Endothelial cell of umbilical vein (primary cell): ENCODE measurements at regions not wholly inside any gene's neighbourhood (a gene's known extent, or its start where the extent isn't known, plus 50 kb on each side); places are given as distances from the start of the nearest gene placed in this dataset.

Experiments used
- BruUV-seq: library from RNA; stranded (reverse); fragments of 400-500 nt; replicated peaks from 2 replicates; lab custom pipeline; 2021; lab: Mats Ljungman, UMichigan
- CTCF ChIA-PET: fragments of 300-600, 350-600 bp; sonication (Branson Sonifier 250); formaldehyde crosslinking; loops from one replicate; lab custom pipeline; 2021; ENCODE audit warnings: antibody characterized with exemption, inconsistent platforms; lab: Charles Lee
- POLR2A ChIA-PET: fragments of 300-600, 350-600 bp; sonication (Branson Sonifier 250); formaldehyde crosslinking; loops from one replicate; lab custom pipeline; 2021; ENCODE audit warnings: antibody characterized with exemption, inconsistent platforms; lab: Charles Lee
- DNase-seq: peaks from one replicate; pipeline ENCODE4 v3.0.0-alpha.2; 2011; ENCODE audit warnings: low read depth, low spot score
- FAIRE-seq: peaks from 2 replicates; lab custom pipeline; 2011; peaks lifted over from hg19 to GRCh38; lab: Jason Lieb, UNC
- H2AFZ ChIP-seq: 2 replicates; pipeline ENCODE4 v1.6.0; 2012; ENCODE audit warnings: low read depth, low read length, control low read depth, inconsistent platforms
- H3K27ac ChIP-seq: 2 replicates; pipeline ENCODE4 v1.5.1; 2011; ENCODE audit warnings: low read depth, mild to moderate bottlenecking, control low read depth, low read length, moderate library complexity; ENCODE audit not compliant: insufficient read depth
- H3K27me3 ChIP-seq, 2 experiments: 2 replicates each; pipeline versions ENCODE4 v1.6.0 to v1.6.1; 2011; ENCODE audit warnings: low read length in 2 of 2, mixed read lengths in 1 of 2; ENCODE audit not compliant: control insufficient read depth in 2 of 2, insufficient read depth in 2 of 2
- H3K36me3 ChIP-seq, 2 experiments: 2 replicates in 1 of 2; 3 replicates in 1 of 2; pipeline ENCODE4 v1.5.1; 2011; ENCODE audit warnings: low read length in 2 of 2, mild to moderate bottlenecking in 1 of 2, moderate library complexity in 1 of 2; ENCODE audit not compliant: control insufficient read depth in 2 of 2, insufficient read depth in 2 of 2; ENCODE audit errors: extremely low read depth in 1 of 2
- H3K4me1 ChIP-seq: 3 replicates; pipeline ENCODE4 v1.5.1; 2011; ENCODE audit warnings: mild to moderate bottlenecking, low read length; ENCODE audit not compliant: control insufficient read depth, insufficient read depth; ENCODE audit errors: extremely low read depth
- H3K4me2 ChIP-seq: 2 replicates; pipeline ENCODE4 v1.6.1; 2011; ENCODE audit warnings: low read length, control low read depth, mixed read lengths; ENCODE audit not compliant: insufficient read depth
- H3K4me3 ChIP-seq, 3 experiments: fragments of 200-600 bp in 1 of 3; sonication (generic), shearing (Covaris generic) in 1 of 3; replicated peaks in 1 of 3; 2 replicates each; pipeline ENCODE4 v1.5.1; 2011 to 2016; ENCODE audit warnings: control low read depth in 3 of 3, low read length in 3 of 3, mild to moderate bottlenecking in 2 of 3, inconsistent platforms in 1 of 3, low read depth in 1 of 3, moderate library complexity in 1 of 3; ENCODE audit not compliant: insufficient read depth in 1 of 3
- H3K79me2 ChIP-seq: 2 replicates; pipeline ENCODE4 v1.6.0; 2012; ENCODE audit warnings: low read length, inconsistent platforms; ENCODE audit not compliant: control insufficient read depth, insufficient read depth
- H3K9ac ChIP-seq: replicated peaks from 2 replicates; pipeline ENCODE3; 2011; ENCODE audit warnings: low read length, control low read depth; ENCODE audit not compliant: insufficient read depth; ENCODE audit errors: extremely low read depth
- H3K9me1 ChIP-seq: replicated peaks from 3 replicates; pipeline ENCODE4 v1.6.0; 2011; ENCODE audit warnings: mild to moderate bottlenecking, low read length; ENCODE audit not compliant: control insufficient read depth, insufficient read depth; ENCODE audit errors: extremely low read depth
- H3K9me3 ChIP-seq: replicated peaks from 2 replicates; pipeline ENCODE4 v1.5.1; 2012; ENCODE audit warnings: low read length, inconsistent platforms; ENCODE audit not compliant: control insufficient read depth, insufficient read depth
- H4K20me1 ChIP-seq: replicated peaks from 2 replicates; pipeline ENCODE3; 2011; ENCODE audit warnings: mild to moderate bottlenecking, low read length; ENCODE audit not compliant: control insufficient read depth, insufficient read depth; ENCODE audit errors: extremely low read depth
- EZH2 ChIP-seq: IDR thresholded peaks from 2 replicates; pipeline ENCODE4 v1.6.1; 2012; ENCODE audit warnings: borderline replicate concordance, low read depth, mild to moderate bottlenecking, moderate library complexity, low read length, inconsistent platforms; ENCODE audit not compliant: severe bottlenecking
- FOS ChIP-seq: IDR thresholded peaks from 2 replicates; pipeline ENCODE4 v1.6.1; 2011; ENCODE audit warnings: mild to moderate bottlenecking, low read length, moderate library complexity, borderline replicate concordance; ENCODE audit not compliant: insufficient read depth
- GATA2 ChIP-seq: IDR thresholded peaks from 2 replicates; pipeline ENCODE4 v1.7.0; 2011; ENCODE audit warnings: low read depth, mild to moderate bottlenecking, moderate library complexity, mixed read lengths, low read length; ENCODE audit not compliant: insufficient read length, insufficient read depth
- JUN ChIP-seq: IDR thresholded peaks from 2 replicates; pipeline ENCODE4 v1.6.1; 2011; ENCODE audit warnings: borderline replicate concordance, low read depth; ENCODE audit not compliant: insufficient read length, insufficient read depth
- MAX ChIP-seq: IDR thresholded peaks from 2 replicates; pipeline ENCODE4 v1.6.1; 2011; ENCODE audit not compliant: insufficient read depth, insufficient read length
- MYC ChIP-seq: IDR thresholded peaks from one replicate; pipeline ENCODE4 v1.6.1; 2011; ENCODE audit warnings: mild to moderate bottlenecking, low read depth, low read length
- POLR2A ChIP-seq: IDR thresholded peaks from 2 replicates; pipeline ENCODE4 v1.6.1; 2012; ENCODE audit warnings: low read depth, mild to moderate bottlenecking, control low read depth, low read length
- POLR2AphosphoS5 ChIP-seq: IDR thresholded peaks from 2 replicates; pipeline ENCODE4 v1.6.1; 2012; ENCODE audit warnings: low read depth, mild to moderate bottlenecking, control low read depth, low read length, moderate library complexity; ENCODE audit not compliant: insufficient read depth
- dilution Hi-C: fragments of 300-500 bp; cut with MboI; formaldehyde crosslinking; loops from one replicate; pipeline ENCODE4 v1.15.0; 2019; ENCODE audit warnings: low sequenced_read_pairs; ENCODE audit not compliant: extremely low pct_ligation_motif_present
- intact Hi-C: fragments of 100-400 bp; cut with micrococcal nuclease; formaldehyde crosslinking; loops from one replicate; pipeline ENCODE4 v1.10.0; 2022
- TF ChIP-seq, protein P1 (sequence below), 2 donors: IDR thresholded peaks; 1 replicate in 1 of 2; 2 replicates in 1 of 2; pipeline ENCODE4 v1.5.1; 2011; ENCODE audit warnings: low read length in 2 of 2, mild to moderate bottlenecking in 2 of 2, moderate library complexity in 2 of 2, control low read depth in 1 of 2, inconsistent platforms in 1 of 2, low read depth in 1 of 2; ENCODE audit not compliant: insufficient read depth in 1 of 2; ENCODE audit errors: extremely low read depth in 1 of 2

DNA sequence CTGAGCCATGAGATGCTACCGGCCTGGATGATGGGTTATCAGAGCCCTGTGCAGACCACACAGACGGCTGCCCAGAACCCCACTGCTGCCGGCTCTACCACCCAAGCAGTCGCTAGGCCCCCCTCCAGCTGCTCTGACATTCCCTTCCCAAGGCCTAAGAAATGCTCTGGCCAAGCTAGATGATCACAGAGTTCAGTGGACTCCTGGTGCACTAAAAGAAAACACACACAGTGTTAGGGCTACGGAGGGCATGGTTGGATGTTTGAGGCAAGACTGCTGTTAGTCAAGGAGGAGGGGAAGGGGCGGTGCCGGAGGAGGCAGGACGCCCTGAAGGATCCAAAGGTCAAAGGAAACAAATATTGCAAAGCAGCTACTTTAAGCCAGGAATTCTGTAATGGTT, 174.5 kb downstream of the MYCN start:
- BruUV-seq = no TSS peak
- Histone ChIP-seq H3K27ac (no peak overlapping the region), H2AFZ (no peak overlapping the region), H3K4me2 (no peak overlapping the region), H3K4me3 (no peak overlapping the region), H4K20me1 (no peaks in the 10 kb centered on the region), H3K9me1 (no peaks in the 10 kb centered on the region), H3K79me2 (no peaks in the 10 kb centered on the region), H3K9me3 (peaks cover 6% of the 10 kb centered on the region), H3K4me1 (no peaks in the 10 kb centered on the region), H3K36me3 (no peaks in the 10 kb centered on the region), H3K27me3 (no peaks in the 10 kb centered on the region), H3K9ac (no peak overlapping the region)
- FAIRE-seq (no peak), DNase-seq (no peak)
- TF ChIP-seq, protein P1, sequence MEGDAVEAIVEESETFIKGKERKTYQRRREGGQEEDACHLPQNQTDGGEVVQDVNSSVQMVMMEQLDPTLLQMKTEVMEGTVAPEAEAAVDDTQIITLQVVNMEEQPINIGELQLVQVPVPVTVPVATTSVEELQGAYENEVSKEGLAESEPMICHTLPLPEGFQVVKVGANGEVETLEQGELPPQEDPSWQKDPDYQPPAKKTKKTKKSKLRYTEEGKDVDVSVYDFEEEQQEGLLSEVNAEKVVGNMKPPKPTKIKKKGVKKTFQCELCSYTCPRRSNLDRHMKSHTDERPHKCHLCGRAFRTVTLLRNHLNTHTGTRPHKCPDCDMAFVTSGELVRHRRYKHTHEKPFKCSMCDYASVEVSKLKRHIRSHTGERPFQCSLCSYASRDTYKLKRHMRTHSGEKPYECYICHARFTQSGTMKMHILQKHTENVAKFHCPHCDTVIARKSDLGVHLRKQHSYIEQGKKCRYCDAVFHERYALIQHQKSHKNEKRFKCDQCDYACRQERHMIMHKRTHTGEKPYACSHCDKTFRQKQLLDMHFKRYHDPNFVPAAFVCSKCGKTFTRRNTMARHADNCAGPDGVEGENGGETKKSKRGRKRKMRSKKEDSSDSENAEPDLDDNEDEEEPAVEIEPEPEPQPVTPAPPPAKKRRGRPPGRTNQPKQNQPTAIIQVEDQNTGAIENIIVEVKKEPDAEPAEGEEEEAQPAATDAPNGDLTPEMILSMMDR (IDR thresholded peaks at IDR 0.05; ENCODE audit: extremely low read depth in 1 of 2, insufficient read depth in 1 of 2, low read depth in 1 of 2, low read length in 2 of 2) = no peak
- TF ChIP-seq JUN (no peak), EZH2 (no peak), FOS (no peak), POLR2AphosphoS5 (no peak), POLR2A (no peak), MYC (no peak), MAX (no peak), GATA2 (no peak)
- POLR2A ChIA-PET = no interaction called here
- intact Hi-C loops = no loop called here
- CTCF ChIA-PET = no interaction called here
- dilution Hi-C loops = no loop called here
